ENCODE measurements at regions not wholly inside any gene's neighbourhood (a gene's known extent, or its start where the extent isn't known, plus 50 kb on each side); places are given as distances from the start of the nearest gene placed in this dataset.

- no peak for DNase-seq
Measured at GRCh38 chr2:145257931-145258330, 738.0 kb upstream of the ZEB2 start.

GRCh38 chr2:145256551-145256950 is 736.6 kb upstream of the ZEB2 start:
- DNase-seq: no peak

GRCh38 chr2:145254291-145254690 is 734.4 kb upstream of the ZEB2 start:
- DNase-seq: no peak

- no peak for DNase-seq
Measured at GRCh38 chr2:145253492-145253891, 733.6 kb upstream of the ZEB2 start.

- DNase-seq: no peak
Measured at GRCh38 chr2:145245268-145245870, 725.5 kb upstream of the ZEB2 start.

- DNase-seq: peak; percentile 12
Measured at GRCh38 chr2:145235312-145235711, 715.4 kb upstream of the ZEB2 start.

GRCh38 chr2:145230546-145230945 is 710.6 kb upstream of the ZEB2 start:
- no peak for DNase-seq

- peak; percentile 22 for DNase-seq
Measured at GRCh38 chr2:145228506-145228905, 708.6 kb upstream of the ZEB2 start.

GRCh38 chr2:145226901-145227300 is 707.0 kb upstream of the ZEB2 start:
- peak; percentile 32 for DNase-seq

GRCh38 chr2:145221516-145221915 is 701.6 kb upstream of the ZEB2 start:
- no peak for DNase-seq

- DNase-seq: peak; percentile 15
Measured at GRCh38 chr2:145221032-145221431, 701.1 kb upstream of the ZEB2 start.

- no peak for DNase-seq
Measured at GRCh38 chr2:145220496-145220895, 700.6 kb upstream of the ZEB2 start.

- no peak for DNase-seq
Measured at GRCh38 chr2:145207884-145208283, 688.0 kb upstream of the ZEB2 start.

- DNase-seq: peak; percentile 19
Measured at GRCh38 chr2:145206496-145207281, 686.8 kb upstream of the ZEB2 start.

- no peak for DNase-seq
Measured at GRCh38 chr2:145203891-145204290, 684.0 kb upstream of the ZEB2 start.

GRCh38 chr2:145199827-145200706 is 680.1 kb upstream of the ZEB2 start:
- no peak for DNase-seq

- DNase-seq: no peak
Measured at GRCh38 chr2:145199042-145199441, 679.1 kb upstream of the ZEB2 start.

- no peak for DNase-seq
Measured at GRCh38 chr2:145198555-145198954, 678.6 kb upstream of the ZEB2 start.

GRCh38 chr2:145197944-145198343 is 678.0 kb upstream of the ZEB2 start:
- DNase-seq: no peak

GRCh38 chr2:145194673-145195072 is 674.8 kb upstream of the ZEB2 start:
- no peak for DNase-seq

GRCh38 chr2:145190031-145190703 is 670.2 kb upstream of the ZEB2 start:
- DNase-seq: peak; percentile 12

- DNase-seq: no peak
Measured at GRCh38 chr2:145186303-145186702, 666.4 kb upstream of the ZEB2 start.

GRCh38 chr2:145185696-145186095 is 665.8 kb upstream of the ZEB2 start:
- DNase-seq: no peak
